ENCODE measurements at regions not wholly inside any gene's neighbourhood (a gene's known extent, or its start where the extent isn't known, plus 50 kb on each side); places are given as distances from the start of the nearest gene placed in this dataset.

GRCh38 chr3:132246212-132246611 lies 71.0 kb upstream of the ACP3 start:
- TF ChIP-seq CTCF (IDR thresholded peaks at IDR 0.05): no peak
- no peak for TF ChIP-seq POLR2A (IDR thresholded peaks at IDR 0.05)
